GM12878 (cell line): ENCODE measurements at regions not wholly inside any gene's neighbourhood (a gene's known extent, or its start where the extent isn't known, plus 50 kb on each side); places are given as distances from the start of the nearest gene placed in this dataset.

Experiments
- CEBPB ChIP-seq, 2 experiments: fragments of 150-350 bp in 1 of 2; IDR thresholded peaks; 2 replicates each; pipeline ENCODE4 v1.6.1; 2012 to 2014; ENCODE audit warnings: low read depth in 2 of 2, low read length in 2 of 2, borderline replicate concordance in 1 of 2, inconsistent platforms in 1 of 2
- EGR1 ChIP-seq, 2 experiments: IDR thresholded peaks; 1 replicate in 1 of 2; 2 replicates in 1 of 2; pipeline ENCODE4 v1.6.1; 2011 to 2012; ENCODE audit warnings: low read depth in 2 of 2, low read length in 2 of 2, borderline replicate concordance in 1 of 2, mild to moderate bottlenecking in 1 of 2, moderate library complexity in 1 of 2
- EZH2 ChIP-seq: IDR thresholded peaks from 2 replicates; pipeline ENCODE4 v1.6.1; 2012; ENCODE audit warnings: low read depth, mild to moderate bottlenecking, control low read depth, inconsistent platforms, low read length, borderline replicate concordance; ENCODE audit not compliant: control insufficient read depth
- MXI1 ChIP-seq: fragments of 150-350 bp; IDR thresholded peaks from 2 replicates; pipeline ENCODE4 v1.6.1; 2011; ENCODE audit warnings: low read depth, mild to moderate bottlenecking, inconsistent platforms, low read length, improper control_type of control experiment
- POU2F2 ChIP-seq: IDR thresholded peaks from 3 replicates; pipeline ENCODE4 v1.6.1; 2011; ENCODE audit warnings: low read depth, mild to moderate bottlenecking, low read length, borderline replicate concordance
- SREBF1 ChIP-seq: IDR thresholded peaks from 2 replicates; pipeline ENCODE4 v1.6.1; 2012; ENCODE audit warnings: mild to moderate bottlenecking, low read length
- TF ChIP-seq, protein P1 (sequence below): IDR thresholded peaks from 2 replicates; pipeline ENCODE4 v1.6.1; 2012; ENCODE audit warnings: mild to moderate bottlenecking, low read depth, low read length
- TF ChIP-seq, protein P2 (sequence below), 3 experiments: IDR thresholded peaks in 2 of 3; conservative IDR thresholded peaks in 1 of 3; 2 replicates each; pipeline ENCODE4 v1.5.1; 2011; ENCODE audit warnings: low read depth in 3 of 3, low read length in 3 of 3, mild to moderate bottlenecking in 3 of 3, control low read depth in 2 of 3, moderate library complexity in 2 of 3, inconsistent platforms in 1 of 3, mixed read lengths in 1 of 3; ENCODE audit not compliant: control insufficient read depth in 2 of 3, insufficient read depth in 1 of 3; ENCODE audit errors: extremely low read depth in 1 of 3

- TF ChIP-seq, protein P1, sequence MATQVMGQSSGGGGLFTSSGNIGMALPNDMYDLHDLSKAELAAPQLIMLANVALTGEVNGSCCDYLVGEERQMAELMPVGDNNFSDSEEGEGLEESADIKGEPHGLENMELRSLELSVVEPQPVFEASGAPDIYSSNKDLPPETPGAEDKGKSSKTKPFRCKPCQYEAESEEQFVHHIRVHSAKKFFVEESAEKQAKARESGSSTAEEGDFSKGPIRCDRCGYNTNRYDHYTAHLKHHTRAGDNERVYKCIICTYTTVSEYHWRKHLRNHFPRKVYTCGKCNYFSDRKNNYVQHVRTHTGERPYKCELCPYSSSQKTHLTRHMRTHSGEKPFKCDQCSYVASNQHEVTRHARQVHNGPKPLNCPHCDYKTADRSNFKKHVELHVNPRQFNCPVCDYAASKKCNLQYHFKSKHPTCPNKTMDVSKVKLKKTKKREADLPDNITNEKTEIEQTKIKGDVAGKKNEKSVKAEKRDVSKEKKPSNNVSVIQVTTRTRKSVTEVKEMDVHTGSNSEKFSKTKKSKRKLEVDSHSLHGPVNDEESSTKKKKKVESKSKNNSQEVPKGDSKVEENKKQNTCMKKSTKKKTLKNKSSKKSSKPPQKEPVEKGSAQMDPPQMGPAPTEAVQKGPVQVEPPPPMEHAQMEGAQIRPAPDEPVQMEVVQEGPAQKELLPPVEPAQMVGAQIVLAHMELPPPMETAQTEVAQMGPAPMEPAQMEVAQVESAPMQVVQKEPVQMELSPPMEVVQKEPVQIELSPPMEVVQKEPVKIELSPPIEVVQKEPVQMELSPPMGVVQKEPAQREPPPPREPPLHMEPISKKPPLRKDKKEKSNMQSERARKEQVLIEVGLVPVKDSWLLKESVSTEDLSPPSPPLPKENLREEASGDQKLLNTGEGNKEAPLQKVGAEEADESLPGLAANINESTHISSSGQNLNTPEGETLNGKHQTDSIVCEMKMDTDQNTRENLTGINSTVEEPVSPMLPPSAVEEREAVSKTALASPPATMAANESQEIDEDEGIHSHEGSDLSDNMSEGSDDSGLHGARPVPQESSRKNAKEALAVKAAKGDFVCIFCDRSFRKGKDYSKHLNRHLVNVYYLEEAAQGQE: no peak
- TF ChIP-seq POU2F2 (no peak), CEBPB (IDR thresholded peaks at IDR 0.05; ENCODE audit: borderline replicate concordance in 1 of 2, low read depth in 2 of 2, low read length in 2 of 2) (no peak), SREBF1 (no peak), MXI1 (no peak), EGR1 (IDR thresholded peaks at IDR 0.05; ENCODE audit: borderline replicate concordance in 1 of 2, low read depth in 2 of 2, low read length in 2 of 2) (no peak), EZH2 (no peak)
- TF ChIP-seq, protein P2, sequence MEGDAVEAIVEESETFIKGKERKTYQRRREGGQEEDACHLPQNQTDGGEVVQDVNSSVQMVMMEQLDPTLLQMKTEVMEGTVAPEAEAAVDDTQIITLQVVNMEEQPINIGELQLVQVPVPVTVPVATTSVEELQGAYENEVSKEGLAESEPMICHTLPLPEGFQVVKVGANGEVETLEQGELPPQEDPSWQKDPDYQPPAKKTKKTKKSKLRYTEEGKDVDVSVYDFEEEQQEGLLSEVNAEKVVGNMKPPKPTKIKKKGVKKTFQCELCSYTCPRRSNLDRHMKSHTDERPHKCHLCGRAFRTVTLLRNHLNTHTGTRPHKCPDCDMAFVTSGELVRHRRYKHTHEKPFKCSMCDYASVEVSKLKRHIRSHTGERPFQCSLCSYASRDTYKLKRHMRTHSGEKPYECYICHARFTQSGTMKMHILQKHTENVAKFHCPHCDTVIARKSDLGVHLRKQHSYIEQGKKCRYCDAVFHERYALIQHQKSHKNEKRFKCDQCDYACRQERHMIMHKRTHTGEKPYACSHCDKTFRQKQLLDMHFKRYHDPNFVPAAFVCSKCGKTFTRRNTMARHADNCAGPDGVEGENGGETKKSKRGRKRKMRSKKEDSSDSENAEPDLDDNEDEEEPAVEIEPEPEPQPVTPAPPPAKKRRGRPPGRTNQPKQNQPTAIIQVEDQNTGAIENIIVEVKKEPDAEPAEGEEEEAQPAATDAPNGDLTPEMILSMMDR (IDR thresholded peaks at IDR 0.05 in 2 of 3, conservative IDR thresholded peaks at IDR 0.05 in 1 of 3; ENCODE audit: control insufficient read depth in 2 of 3, extremely low read depth in 1 of 3, insufficient read depth in 1 of 3, low read depth in 3 of 3, low read length in 3 of 3): no peak
These were observed 546.7 kb upstream of the SEL1L start (continued) for GRCh38 chr14:82080370-82080769.
